ENCODE measurements at regions not wholly inside any gene's neighbourhood (a gene's known extent, or its start where the extent isn't known, plus 50 kb on each side); places are given as distances from the start of the nearest gene placed in this dataset.
A peak's percentile ranks its signal among the peaks of the same experiment; 100 is the strongest.
"Not testable (repeated sequence)": the region's sequence is repeated elsewhere in the genome, so short reads cannot be mapped to it uniquely, and the experiment has no call there.

DNA sequence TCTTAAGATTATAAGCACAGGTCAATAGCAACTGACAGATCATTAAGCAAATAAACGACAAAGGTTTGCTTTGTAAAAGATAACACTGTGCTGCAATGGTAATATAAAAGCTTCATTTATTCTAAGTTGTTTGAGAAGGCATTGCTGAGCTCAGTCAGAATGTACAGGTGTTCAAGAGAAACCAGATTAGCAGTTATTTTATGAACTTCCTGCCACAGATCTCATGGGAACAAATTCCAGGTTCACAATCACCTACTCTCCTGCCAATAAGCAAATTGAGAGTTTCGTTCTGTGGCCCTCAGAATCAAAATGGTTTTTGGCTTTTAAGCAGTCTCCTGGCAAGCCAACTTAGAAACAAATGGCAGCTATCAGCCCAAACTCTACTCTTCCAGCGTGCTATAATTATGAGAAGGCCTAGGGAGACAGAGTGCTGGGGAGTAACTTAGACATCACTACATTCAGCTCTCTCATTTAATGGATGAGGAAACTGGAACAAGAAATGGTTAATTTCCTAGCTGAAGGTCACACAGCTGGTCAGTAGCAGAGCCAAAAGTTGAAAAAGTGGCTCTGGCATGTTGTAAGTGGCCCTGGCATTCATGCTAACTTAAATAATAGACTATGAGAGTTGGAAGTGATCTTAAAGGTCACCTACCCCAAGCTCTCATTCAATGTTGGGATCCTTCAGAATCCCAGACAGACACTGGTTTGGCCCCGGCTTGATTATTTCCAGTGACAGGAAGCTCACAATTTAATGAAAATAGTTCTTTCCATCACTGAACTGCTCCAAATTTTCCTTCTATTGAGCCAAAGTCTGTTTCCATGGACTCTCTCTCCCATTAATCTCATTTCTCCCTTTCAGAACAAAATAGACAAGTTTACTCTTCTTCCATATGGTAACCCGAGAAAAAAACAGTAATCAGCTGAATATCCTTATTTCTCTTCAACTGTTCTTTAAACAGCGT lies 82.6 kb upstream of the EDEM3 start:
- no peak for ATAC-seq (replicated peaks in 1 of 2)
- Mint-ChIP-seq H3K4me3 (no peak overlapping the region), H3K36me3 (ENCODE audit: insufficient read depth in 2 of 2) (peaks cover 3 to 15% of the 10 kb centered on the region in 2 donors), H3K27me3 (ENCODE audit: low read depth) (no peaks in the 10 kb centered on the region), H3K4me1 (ENCODE audit: low read depth) (peaks cover 9% of the 10 kb centered on the region), H3K9me3 (peaks cover 0 to 7% of the 10 kb centered on the region in 2 donors), H3K27ac (no peak overlapping the region)
- DNase-seq: no peak

DNA sequence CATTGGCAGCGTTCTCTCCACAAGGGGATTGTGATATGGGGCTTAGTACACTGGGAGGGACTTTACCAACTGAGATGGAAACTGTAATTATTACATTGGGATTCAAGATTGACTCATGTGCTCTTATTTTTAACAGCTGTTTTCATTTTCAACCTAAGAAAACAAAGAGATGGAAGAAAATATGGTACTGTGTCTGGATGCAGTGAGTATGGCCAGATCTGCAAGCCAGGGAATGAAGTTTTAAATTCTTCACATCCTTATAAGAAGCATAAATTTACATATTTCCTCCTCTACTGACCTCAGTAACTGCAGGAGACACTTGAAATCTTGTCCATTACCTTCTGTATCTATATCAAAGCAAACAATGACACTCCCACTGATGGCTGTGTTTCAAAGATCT lies 81.5 kb upstream of the EDEM3 start:
- Mint-ChIP-seq H3K27ac (no peak overlapping the region), H3K4me3 (no peak overlapping the region), H3K27me3 (ENCODE audit: low read depth) (no peaks in the 10 kb centered on the region), H3K4me1 (ENCODE audit: low read depth) (peaks cover 5% of the 10 kb centered on the region), H3K9me3 (peaks cover 0 to 7% of the 10 kb centered on the region in 2 donors), H3K36me3 (ENCODE audit: insufficient read depth in 2 of 2) (peaks cover 3 to 17% of the 10 kb centered on the region in 2 donors)
- DNase-seq: no peak
- ATAC-seq (replicated peaks in 1 of 2): no peak

DNA sequence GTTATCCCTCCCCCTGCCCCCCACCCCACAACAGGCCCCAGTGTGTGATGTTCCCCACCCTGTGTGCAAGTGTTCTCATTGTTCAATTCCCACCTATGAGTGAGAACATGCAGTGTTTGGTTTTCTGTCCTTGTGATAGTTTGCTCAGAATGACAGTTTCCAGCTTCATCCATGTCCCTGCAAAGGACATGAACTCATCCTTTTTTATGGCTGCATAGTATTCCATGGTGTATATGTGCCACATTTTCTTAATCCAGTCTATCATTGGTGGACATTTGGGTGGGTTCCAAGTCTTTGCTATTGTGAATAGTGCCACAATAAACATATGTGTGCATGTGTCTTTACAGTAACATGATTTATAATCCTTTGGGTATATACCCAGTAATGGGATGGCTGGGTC lies 79.3 kb upstream of the EDEM3 start:
- H3K27me3 Mint-ChIP-seq (ENCODE audit: low read depth); DNase-seq; H3K27ac Mint-ChIP-seq; H3K9me3 Mint-ChIP-seq; H3K4me1 Mint-ChIP-seq (ENCODE audit: low read depth); H3K4me3 Mint-ChIP-seq; ATAC-seq (replicated peaks in 1 of 2): not testable (repeated sequence)
- H3K36me3 Mint-ChIP-seq (ENCODE audit: insufficient read depth in 2 of 2): peaks cover 8 to 14% of the 10 kb centered on the region in 2 donors

DNA sequence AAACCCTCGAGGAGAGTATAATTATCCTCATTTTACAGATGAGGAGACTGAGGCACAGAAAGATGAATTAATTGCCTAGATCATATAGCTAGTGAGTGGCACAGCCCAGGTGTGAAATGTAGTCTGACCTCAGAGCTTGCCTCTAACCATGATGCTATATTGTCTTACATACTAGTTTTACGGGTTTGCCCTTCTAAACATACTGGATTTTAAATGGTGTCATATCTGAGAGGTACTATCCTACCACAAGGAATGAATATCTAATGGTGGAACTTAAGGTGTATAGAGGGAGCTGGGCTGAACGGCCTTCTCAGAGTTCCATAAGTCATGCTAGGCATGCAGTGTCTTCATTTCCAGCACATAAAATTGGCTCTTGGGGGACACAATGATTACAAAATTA lies 77.9 kb upstream of the EDEM3 start:
- Mint-ChIP-seq H3K9me3 (peaks cover 0 to 7% of the 10 kb centered on the region in 2 donors), H3K27me3 (ENCODE audit: low read depth) (no peaks in the 10 kb centered on the region), H3K27ac (no peak overlapping the region), H3K4me1 (ENCODE audit: low read depth) (no peaks in the 10 kb centered on the region), H3K4me3 (no peak overlapping the region), H3K36me3 (ENCODE audit: insufficient read depth in 2 of 2) (peaks cover 8 to 14% of the 10 kb centered on the region in 2 donors)
- ATAC-seq (replicated peaks in 1 of 2) (no peak), DNase-seq (no peak)

DNA sequence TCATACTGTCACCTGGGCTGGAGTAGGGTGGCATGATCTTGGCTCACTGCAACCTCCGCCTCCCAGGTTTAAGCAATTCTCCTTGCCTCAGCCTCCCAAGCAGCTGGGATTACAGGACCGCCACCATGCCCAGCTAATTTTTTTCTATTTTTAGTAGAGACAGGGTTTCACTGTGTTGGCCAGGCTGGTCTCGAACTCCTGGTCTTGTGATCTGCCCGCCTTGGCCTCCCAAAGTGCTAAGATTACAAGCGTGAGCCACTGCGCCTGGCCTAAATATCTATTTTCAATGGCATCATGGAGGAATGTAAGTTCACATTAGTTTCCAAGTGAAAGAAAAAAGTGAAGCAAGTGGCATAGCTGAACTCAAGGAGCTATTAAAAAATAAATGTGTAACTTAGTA lies 74.8 kb upstream of the EDEM3 start:
- not testable (repeated sequence) for H3K27me3 Mint-ChIP-seq (ENCODE audit: low read depth); H3K9me3 Mint-ChIP-seq; H3K4me3 Mint-ChIP-seq; H3K36me3 Mint-ChIP-seq (ENCODE audit: insufficient read depth in 2 of 2); ATAC-seq (replicated peaks in 1 of 2); DNase-seq; H3K27ac Mint-ChIP-seq
- H3K4me1 Mint-ChIP-seq (ENCODE audit: low read depth): peaks cover 23% of the 10 kb centered on the region

DNA sequence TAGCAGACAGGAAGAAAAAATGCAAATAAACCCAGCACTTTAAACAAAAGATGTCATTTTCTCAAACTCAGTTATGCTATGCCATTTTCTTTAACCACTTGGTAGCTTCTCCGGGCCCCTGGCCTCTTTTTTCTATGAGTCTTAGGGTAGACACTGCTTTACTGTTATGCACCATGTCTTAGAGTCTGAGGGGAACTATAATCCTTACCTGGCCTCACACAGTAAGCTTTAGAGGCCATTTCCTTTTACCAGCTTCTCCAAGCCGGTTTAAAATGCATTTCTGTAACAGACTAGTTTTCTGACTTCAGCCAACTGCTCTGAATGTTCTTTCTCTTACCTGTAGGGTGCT lies 73.7 kb upstream of the EDEM3 start:
- peaks cover 23% of the 10 kb centered on the region for H3K4me1 Mint-ChIP-seq (ENCODE audit: low read depth)

DNA sequence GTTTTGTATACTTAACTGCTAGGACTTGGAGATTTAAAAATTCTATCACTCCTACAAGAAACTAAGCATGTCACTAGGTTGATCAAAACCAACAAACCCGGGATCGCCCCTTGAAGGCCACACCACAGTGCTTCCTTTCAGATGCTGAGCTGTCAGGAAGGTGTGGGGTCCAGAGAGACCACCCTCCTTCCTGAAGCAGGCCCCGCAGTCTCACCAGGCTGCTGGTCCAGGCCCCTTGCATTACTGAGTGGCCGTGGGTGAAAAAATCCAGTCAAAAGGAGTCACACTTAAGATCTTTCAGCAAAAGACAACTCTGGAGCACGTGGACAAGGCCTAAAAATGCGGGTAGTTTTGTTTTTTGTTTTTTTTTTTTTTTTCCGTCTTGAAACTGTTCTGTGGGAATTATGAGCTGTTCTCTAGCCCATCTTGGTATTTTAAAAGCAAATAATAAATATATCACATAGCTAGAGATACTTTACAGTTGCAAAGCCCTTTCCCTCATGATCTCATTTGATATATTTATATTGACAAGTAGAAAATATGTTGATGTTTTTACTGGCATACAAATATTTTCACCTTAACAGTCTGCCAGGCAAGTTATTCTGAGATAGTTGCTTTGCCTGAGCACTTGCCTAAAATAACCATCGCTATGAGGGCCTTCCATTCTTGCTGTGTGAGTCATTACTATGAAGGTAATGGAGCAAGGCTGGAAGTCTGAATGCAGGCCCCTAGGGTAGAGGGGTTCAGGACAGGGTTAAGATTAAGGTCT lies 73.1 kb upstream of the EDEM3 start:
- peaks cover 8 to 10% of the 10 kb centered on the region in 2 donors for H3K36me3 Mint-ChIP-seq (ENCODE audit: insufficient read depth in 2 of 2)
- peaks cover 23% of the 10 kb centered on the region for H3K4me1 Mint-ChIP-seq (ENCODE audit: low read depth)
- H3K27ac Mint-ChIP-seq: no peak overlapping the region
- ATAC-seq (replicated peaks in 1 of 2): no peak
- H3K9me3 Mint-ChIP-seq: no peaks in the 10 kb centered on the region
- no peak overlapping the region for H3K4me3 Mint-ChIP-seq
- no peak for DNase-seq
- no peaks in the 10 kb centered on the region for H3K27me3 Mint-ChIP-seq (ENCODE audit: low read depth)

More for the DNA sequence above, 73.7 kb upstream of the EDEM3 start:
- Mint-ChIP-seq H3K36me3 (ENCODE audit: insufficient read depth in 2 of 2) (peaks cover 5% of the 10 kb centered on the region in 2 donors), H3K9me3 (no peaks in the 10 kb centered on the region), H3K27me3 (ENCODE audit: low read depth) (no peaks in the 10 kb centered on the region), H3K4me3 (no peak overlapping the region), H3K27ac (no peak overlapping the region)
- DNase-seq (no peak), ATAC-seq (replicated peaks in 1 of 2) (no peak)

DNA sequence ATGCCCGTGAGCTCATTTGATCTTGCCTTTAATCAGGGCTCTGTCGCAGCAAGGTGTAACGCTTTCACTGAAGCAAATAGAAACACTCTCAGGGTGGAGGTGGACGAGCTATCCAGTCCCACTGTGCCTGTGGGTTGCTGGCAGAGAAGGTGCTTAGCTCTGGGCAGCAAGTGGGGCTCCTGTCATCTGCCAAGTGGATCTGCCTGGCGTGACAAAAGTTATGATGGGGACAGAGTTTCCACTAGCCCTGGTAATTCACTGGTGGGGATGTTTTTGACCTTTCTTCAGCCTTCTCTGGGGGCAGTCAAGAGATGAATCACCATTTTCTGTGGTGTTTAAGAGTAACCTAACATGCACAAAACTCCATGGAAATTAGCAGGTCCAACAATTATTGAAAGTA lies 71.3 kb upstream of the EDEM3 start:
- Mint-ChIP-seq H3K27ac (no peak overlapping the region), H3K4me1 (ENCODE audit: low read depth) (peaks cover 28% of the 10 kb centered on the region), H3K4me3 (no peak overlapping the region), H3K27me3 (ENCODE audit: low read depth) (no peaks in the 10 kb centered on the region), H3K9me3 (no peaks in the 10 kb centered on the region), H3K36me3 (ENCODE audit: insufficient read depth in 2 of 2) (peaks cover 8 to 14% of the 10 kb centered on the region in 2 donors)
- DNase-seq: no peak
- no peak for ATAC-seq (replicated peaks in 1 of 2)

DNA sequence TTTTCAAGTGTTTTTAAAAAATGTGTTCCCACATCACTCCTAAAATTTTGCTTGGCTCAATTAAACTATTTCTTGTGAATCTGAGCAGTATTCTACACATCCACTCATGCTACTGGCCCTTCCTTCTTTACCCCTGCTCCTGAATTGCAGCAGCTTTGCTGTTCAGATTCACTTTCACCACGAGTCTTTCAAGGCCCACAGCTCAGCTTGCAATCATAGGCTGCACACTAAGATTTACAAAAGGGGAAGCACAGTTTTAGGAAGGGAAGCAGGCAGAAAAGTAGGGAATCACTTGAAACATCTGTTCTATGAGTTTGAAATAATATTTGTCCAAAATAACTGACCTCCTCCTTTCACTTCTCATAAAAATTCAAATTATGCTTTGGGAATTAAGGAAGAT lies 70.9 kb upstream of the EDEM3 start:
- Mint-ChIP-seq H3K4me1 (ENCODE audit: low read depth) (peaks cover 28% of the 10 kb centered on the region), H3K27ac (no peak overlapping the region), H3K36me3 (ENCODE audit: insufficient read depth in 2 of 2) (peaks cover 10 to 14% of the 10 kb centered on the region in 2 donors), H3K9me3 (no peaks in the 10 kb centered on the region), H3K4me3 (no peak overlapping the region), H3K27me3 (ENCODE audit: low read depth) (no peaks in the 10 kb centered on the region)
- ATAC-seq (replicated peaks in 1 of 2): no peak
- DNase-seq: no peak

DNA sequence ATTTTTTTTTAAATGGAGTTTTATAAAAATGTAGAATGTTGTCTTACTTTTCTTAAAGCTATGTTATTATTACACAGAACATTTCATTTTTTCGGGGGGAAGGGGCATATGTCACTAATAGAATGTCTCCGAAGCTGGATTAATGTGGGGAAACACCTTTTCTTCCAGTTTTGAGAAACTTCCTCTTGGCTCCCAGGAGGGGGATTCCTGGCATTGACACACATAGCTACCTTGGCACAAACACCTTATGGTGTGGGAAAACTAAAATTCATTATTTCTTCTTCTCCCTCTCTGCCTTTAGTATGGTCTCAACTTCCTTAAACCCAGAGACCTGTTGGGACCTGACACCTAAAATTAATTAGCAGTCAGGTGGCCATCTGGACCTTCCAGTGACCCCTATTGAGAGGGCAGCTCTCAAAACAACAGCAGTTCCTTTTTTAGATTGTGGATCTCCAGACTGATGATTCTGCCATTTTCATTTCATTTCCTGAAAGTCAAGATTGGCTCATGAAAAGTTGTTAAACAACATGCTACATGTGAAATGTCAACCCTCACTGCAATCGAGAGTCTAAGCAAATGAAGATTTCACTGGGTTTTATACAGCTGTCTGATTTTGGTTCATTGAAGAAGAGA lies 70.1 kb upstream of the EDEM3 start:
- no peaks in the 10 kb centered on the region for H3K27me3 Mint-ChIP-seq (ENCODE audit: low read depth)
- peaks cover 28% of the 10 kb centered on the region for H3K4me1 Mint-ChIP-seq (ENCODE audit: low read depth)
- peaks cover 7 to 14% of the 10 kb centered on the region in 2 donors for H3K36me3 Mint-ChIP-seq (ENCODE audit: insufficient read depth in 2 of 2)
- DNase-seq (no peak), ATAC-seq (replicated peaks in 1 of 2) (no peak)
- no peak overlapping the region for H3K27ac Mint-ChIP-seq
- no peak overlapping the region for H3K4me3 Mint-ChIP-seq
- H3K9me3 Mint-ChIP-seq: no peaks in the 10 kb centered on the region

DNA sequence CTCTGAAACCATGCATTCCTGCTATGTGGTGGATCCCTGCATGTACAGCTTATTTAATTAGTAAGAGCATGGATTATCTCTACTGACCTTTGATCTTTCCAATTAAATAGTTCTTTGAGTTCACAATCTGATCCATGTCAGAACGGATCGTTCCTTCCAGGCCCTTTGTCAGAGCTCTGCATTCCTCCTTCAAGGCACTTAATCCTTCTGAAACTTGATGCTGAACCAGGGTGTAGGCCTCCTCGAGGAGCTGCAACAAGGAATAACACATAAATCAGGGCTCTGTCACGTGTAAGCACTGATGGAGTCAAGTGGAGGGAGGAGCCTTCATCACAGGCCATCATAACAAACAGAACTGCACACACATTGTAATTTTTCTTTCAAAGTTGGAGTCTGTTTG lies 68.4 kb upstream of the EDEM3 start:
- no peaks in the 10 kb centered on the region for H3K27me3 Mint-ChIP-seq (ENCODE audit: low read depth)
- no peak overlapping the region for H3K27ac Mint-ChIP-seq
- no peaks in the 10 kb centered on the region for H3K9me3 Mint-ChIP-seq
- DNase-seq (no peak), ATAC-seq (replicated peaks in 1 of 2) (no peak)
- peaks cover 9 to 19% of the 10 kb centered on the region in 2 donors for H3K36me3 Mint-ChIP-seq (ENCODE audit: insufficient read depth in 2 of 2)
- H3K4me3 Mint-ChIP-seq: no peak overlapping the region
- H3K4me1 Mint-ChIP-seq (ENCODE audit: low read depth): peaks cover 28% of the 10 kb centered on the region

DNA sequence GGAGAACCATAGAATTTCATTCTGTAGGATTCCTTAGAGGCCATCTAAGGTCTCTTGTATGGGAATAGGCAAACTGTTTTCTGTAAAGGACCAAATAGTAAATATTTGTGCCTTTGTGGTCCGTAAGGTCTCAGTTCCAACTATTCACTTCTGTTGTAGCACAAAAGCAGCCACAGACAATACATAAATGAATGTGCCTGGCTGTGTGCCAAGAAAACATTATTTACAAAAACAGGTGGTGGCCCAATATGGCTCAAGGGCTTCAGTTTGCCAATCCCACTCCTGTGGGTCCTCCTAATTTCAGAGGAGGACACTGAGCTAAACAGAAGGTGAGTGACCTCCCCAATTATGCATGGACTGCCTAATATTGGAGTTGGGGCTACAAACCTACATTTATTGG lies 67.6 kb upstream of the EDEM3 start:
- Mint-ChIP-seq H3K4me1 (ENCODE audit: low read depth) (peaks cover 28% of the 10 kb centered on the region), H3K4me3 (no peak overlapping the region), H3K9me3 (peaks cover 0 to 2% of the 10 kb centered on the region in 2 donors), H3K27ac (no peak overlapping the region), H3K27me3 (ENCODE audit: low read depth) (no peaks in the 10 kb centered on the region), H3K36me3 (ENCODE audit: insufficient read depth in 2 of 2) (peaks cover 14 to 25% of the 10 kb centered on the region in 2 donors)
- ATAC-seq (replicated peaks in 1 of 2) (no peak), DNase-seq (peak in 1 of 2 donors; percentile 15)

DNA sequence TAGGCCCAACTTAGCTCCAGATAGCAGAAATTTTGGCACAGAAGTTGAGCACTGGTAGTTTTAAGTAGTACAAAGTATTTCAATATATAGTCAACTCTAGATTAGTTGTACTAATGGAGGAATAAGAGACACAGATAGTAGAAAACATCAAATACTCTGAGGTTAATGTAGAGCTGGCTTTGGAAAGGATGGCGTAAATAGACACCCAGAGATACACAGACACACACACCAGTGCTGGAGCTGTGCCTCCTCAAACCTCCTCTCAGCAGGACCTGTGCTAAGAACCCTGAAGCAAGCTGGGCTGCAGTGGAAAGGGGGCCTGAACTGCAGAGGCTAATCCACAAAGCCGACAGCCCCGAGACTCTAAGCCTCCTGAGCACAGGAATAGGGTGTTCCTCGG lies 67.0 kb upstream of the EDEM3 start:
- Mint-ChIP-seq H3K36me3 (ENCODE audit: insufficient read depth in 2 of 2) (peaks cover 14 to 25% of the 10 kb centered on the region in 2 donors), H3K27ac (no peak overlapping the region), H3K4me1 (ENCODE audit: low read depth) (peaks cover 23% of the 10 kb centered on the region), H3K9me3 (peaks cover 0 to 3% of the 10 kb centered on the region in 2 donors), H3K27me3 (ENCODE audit: low read depth) (no peaks in the 10 kb centered on the region), H3K4me3 (no peak overlapping the region)
- no peak for DNase-seq
- no peak for ATAC-seq (replicated peaks in 1 of 2)

Data from activated T-cell treated with anti-CD3 and anti-CD28 coated beads, Interleukin-2, amount 50 U/mL, for 72 hours (primary cell).